ENCODE measurements at regions not wholly inside any gene's neighbourhood (a gene's known extent, or its start where the extent isn't known, plus 50 kb on each side); places are given as distances from the start of the nearest gene placed in this dataset.

GRCh38 chr21:28516991-28517592 lies 475.6 kb downstream of the LTN1 start (continued):
- TF ChIP-seq AFF4 (CRISPR knock-in tag; IDR thresholded peaks at IDR 0.05; ENCODE audit: borderline replicate concordance) (no peak; the same call in 1 of the 2 replicates), SOX15 (CRISPR knock-in tag; IDR thresholded peaks at IDR 0.05) (no peak), TEAD4 (CRISPR knock-in tag; IDR thresholded peaks at IDR 0.05) (no peak), MYBL2 (CRISPR knock-in tag; IDR thresholded peaks at IDR 0.05) (no peak), MLX (CRISPR knock-in tag; IDR thresholded peaks at IDR 0.05) (no peak), NR3C1 (CRISPR knock-in tag; conservative IDR thresholded peaks at IDR 0.05; ENCODE audit: low read depth) (no peak), PRRX2 (CRISPR knock-in tag; IDR thresholded peaks at IDR 0.05) (no peak), FOXK1 (CRISPR knock-in tag; IDR thresholded peaks at IDR 0.05) (no peak), CREM (CRISPR knock-in tag; IDR thresholded peaks at IDR 0.05) (no peak), EMX1 (CRISPR knock-in tag; IDR thresholded peaks at IDR 0.05) (no peak), NR2C2 (CRISPR knock-in tag; IDR thresholded peaks at IDR 0.05) (no peak), ZNF232 (CRISPR knock-in tag; IDR thresholded peaks at IDR 0.05) (no peak), ZNF671 (CRISPR knock-in tag; IDR thresholded peaks at IDR 0.05) (no peak), ZNF263 (CRISPR knock-in tag; IDR thresholded peaks at IDR 0.05; ENCODE audit: low read depth) (no peak), RORB (CRISPR knock-in tag; IDR thresholded peaks at IDR 0.05) (no peak), SMAD4 (CRISPR knock-in tag; IDR thresholded peaks at IDR 0.05) (no peak), USF1 (CRISPR knock-in tag; IDR thresholded peaks at IDR 0.05) (0 out of 2 replicates have a peak, but pooled peaks have one; percentile 18), JUN (CRISPR knock-in tag; IDR thresholded peaks at IDR 0.05) (no peak)
- TF ChIP-seq, protein P1, sequence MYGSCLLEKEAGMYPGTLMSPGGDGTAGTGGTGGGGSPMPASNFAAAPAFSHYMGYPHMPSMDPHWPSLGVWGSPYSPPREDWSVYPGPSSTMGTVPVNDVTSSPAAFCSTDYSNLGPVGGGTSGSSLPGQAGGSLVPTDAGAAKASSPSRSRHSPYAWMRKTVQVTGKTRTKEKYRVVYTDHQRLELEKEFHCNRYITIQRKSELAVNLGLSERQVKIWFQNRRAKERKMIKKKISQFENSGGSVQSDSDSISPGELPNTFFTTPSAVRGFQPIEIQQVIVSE (CRISPR knock-in tag; IDR thresholded peaks at IDR 0.05; ENCODE audit: borderline replicate concordance) = no peak
- TF ChIP-seq, protein P2, sequence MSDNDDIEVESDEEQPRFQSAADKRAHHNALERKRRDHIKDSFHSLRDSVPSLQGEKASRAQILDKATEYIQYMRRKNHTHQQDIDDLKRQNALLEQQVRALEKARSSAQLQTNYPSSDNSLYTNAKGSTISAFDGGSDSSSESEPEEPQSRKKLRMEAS (CRISPR knock-in tag; IDR thresholded peaks at IDR 0.05) = 0 out of 2 replicates have a peak, but pooled peaks have one; percentile 12
- TF ChIP-seq, protein P3, sequence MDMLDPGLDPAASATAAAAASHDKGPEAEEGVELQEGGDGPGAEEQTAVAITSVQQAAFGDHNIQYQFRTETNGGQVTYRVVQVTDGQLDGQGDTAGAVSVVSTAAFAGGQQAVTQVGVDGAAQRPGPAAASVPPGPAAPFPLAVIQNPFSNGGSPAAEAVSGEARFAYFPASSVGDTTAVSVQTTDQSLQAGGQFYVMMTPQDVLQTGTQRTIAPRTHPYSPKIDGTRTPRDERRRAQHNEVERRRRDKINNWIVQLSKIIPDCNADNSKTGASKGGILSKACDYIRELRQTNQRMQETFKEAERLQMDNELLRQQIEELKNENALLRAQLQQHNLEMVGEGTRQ (CRISPR knock-in tag; IDR thresholded peaks at IDR 0.05) = no peak
- TF ChIP-seq, protein P4, sequence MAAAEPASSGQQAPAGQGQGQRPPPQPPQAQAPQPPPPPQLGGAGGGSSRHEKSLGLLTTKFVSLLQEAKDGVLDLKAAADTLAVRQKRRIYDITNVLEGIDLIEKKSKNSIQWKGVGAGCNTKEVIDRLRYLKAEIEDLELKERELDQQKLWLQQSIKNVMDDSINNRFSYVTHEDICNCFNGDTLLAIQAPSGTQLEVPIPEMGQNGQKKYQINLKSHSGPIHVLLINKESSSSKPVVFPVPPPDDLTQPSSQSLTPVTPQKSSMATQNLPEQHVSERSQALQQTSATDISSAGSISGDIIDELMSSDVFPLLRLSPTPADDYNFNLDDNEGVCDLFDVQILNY (CRISPR knock-in tag; IDR thresholded peaks at IDR 0.05) = no peak
- TF ChIP-seq, protein P5, sequence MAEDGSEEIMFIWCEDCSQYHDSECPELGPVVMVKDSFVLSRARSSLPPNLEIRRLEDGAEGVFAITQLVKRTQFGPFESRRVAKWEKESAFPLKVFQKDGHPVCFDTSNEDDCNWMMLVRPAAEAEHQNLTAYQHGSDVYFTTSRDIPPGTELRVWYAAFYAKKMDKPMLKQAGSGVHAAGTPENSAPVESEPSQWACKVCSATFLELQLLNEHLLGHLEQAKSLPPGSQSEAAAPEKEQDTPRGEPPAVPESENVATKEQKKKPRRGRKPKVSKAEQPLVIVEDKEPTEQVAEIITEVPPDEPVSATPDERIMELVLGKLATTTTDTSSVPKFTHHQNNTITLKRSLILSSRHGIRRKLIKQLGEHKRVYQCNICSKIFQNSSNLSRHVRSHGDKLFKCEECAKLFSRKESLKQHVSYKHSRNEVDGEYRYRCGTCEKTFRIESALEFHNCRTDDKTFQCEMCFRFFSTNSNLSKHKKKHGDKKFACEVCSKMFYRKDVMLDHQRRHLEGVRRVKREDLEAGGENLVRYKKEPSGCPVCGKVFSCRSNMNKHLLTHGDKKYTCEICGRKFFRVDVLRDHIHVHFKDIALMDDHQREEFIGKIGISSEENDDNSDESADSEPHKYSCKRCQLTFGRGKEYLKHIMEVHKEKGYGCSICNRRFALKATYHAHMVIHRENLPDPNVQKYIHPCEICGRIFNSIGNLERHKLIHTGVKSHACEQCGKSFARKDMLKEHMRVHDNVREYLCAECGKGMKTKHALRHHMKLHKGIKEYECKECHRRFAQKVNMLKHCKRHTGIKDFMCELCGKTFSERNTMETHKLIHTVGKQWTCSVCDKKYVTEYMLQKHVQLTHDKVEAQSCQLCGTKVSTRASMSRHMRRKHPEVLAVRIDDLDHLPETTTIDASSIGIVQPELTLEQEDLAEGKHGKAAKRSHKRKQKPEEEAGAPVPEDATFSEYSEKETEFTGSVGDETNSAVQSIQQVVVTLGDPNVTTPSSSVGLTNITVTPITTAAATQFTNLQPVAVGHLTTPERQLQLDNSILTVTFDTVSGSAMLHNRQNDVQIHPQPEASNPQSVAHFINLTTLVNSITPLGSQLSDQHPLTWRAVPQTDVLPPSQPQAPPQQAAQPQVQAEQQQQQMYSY (CRISPR knock-in tag; IDR thresholded peaks at IDR 0.05) = no peak
- TF ChIP-seq, protein P6, sequence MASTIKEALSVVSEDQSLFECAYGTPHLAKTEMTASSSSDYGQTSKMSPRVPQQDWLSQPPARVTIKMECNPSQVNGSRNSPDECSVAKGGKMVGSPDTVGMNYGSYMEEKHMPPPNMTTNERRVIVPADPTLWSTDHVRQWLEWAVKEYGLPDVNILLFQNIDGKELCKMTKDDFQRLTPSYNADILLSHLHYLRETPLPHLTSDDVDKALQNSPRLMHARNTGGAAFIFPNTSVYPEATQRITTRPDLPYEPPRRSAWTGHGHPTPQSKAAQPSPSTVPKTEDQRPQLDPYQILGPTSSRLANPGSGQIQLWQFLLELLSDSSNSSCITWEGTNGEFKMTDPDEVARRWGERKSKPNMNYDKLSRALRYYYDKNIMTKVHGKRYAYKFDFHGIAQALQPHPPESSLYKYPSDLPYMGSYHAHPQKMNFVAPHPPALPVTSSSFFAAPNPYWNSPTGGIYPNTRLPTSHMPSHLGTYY (CRISPR knock-in tag; IDR thresholded peaks at IDR 0.05) = no peak
